ENCODE measurements at regions not wholly inside any gene's neighbourhood (a gene's known extent, or its start where the extent isn't known, plus 50 kb on each side); places are given as distances from the start of the nearest gene placed in this dataset.

GRCh38 chrX:155755706-155756337, 125.3 kb upstream of the VAMP7 start:
- TF ChIP-seq CTCF (IDR thresholded peaks at IDR 0.05) (no peak), POLR2A (IDR thresholded peaks at IDR 0.05) (no peak), POLR2AphosphoS5 (IDR thresholded peaks at IDR 0.05) (no peak)

All from gastroesophageal sphincter (tissue), 3 donors.